IMR-90 (cell line): ENCODE measurements at regions not wholly inside any gene's neighbourhood (a gene's known extent, or its start where the extent isn't known, plus 50 kb on each side); places are given as distances from the start of the nearest gene placed in this dataset.

Experiments used
- BHLHE40 ChIP-seq: fragments of 150-350 bp; IDR thresholded peaks from 2 replicates; pipeline ENCODE4 v1.6.1; 2016; ENCODE audit warnings: mild to moderate bottlenecking, low read depth, low read length
- CEBPB ChIP-seq: IDR thresholded peaks from 2 replicates; pipeline ENCODE4 v1.6.1; 2012; ENCODE audit warnings: low read depth, low read length, improper control_type of control experiment
- CHD1 ChIP-seq: IDR thresholded peaks from 2 replicates; pipeline ENCODE4 v1.6.1; 2012; ENCODE audit warnings: low read depth, low read length, improper control_type of control experiment
- FOS ChIP-seq: fragments of 150-350 bp; IDR thresholded peaks from 2 replicates; pipeline ENCODE4 v1.6.1; 2016; ENCODE audit warnings: low read depth, low read length
- MXI1 ChIP-seq: IDR thresholded peaks from 2 replicates; pipeline ENCODE4 v1.6.1; 2012; ENCODE audit warnings: low read depth, mild to moderate bottlenecking, low read length, moderate library complexity, borderline replicate concordance
- NFE2L2 ChIP-seq: fragments of 150-350 bp; IDR thresholded peaks from 2 replicates; pipeline ENCODE4 v1.6.1; 2016; ENCODE audit warnings: low read depth, mild to moderate bottlenecking, low read length
- POLR2A ChIP-seq: IDR thresholded peaks from 2 replicates; pipeline ENCODE4 v1.6.1; 2012; ENCODE audit warnings: mild to moderate bottlenecking, low read depth, low read length
- RCOR1 ChIP-seq: IDR thresholded peaks from 2 replicates; pipeline ENCODE4 v1.6.1; 2012; ENCODE audit warnings: mild to moderate bottlenecking, low read length, improper control_type of control experiment; ENCODE audit not compliant: insufficient replicate concordance
- RFX5 ChIP-seq: IDR thresholded peaks from 2 replicates; pipeline ENCODE4 v1.8.0; 2012; ENCODE audit warnings: low read depth, mild to moderate bottlenecking, low read length, moderate library complexity
- SMC3 ChIP-seq: fragments of 150-350 bp; IDR thresholded peaks from 2 replicates; pipeline ENCODE4 v1.6.1; 2016; ENCODE audit warnings: low read depth, mild to moderate bottlenecking, antibody characterized with exemption, low read length, moderate library complexity
- TF ChIP-seq, protein P1 (sequence below): conservative IDR thresholded peaks from 2 replicates; pipeline ENCODE4 v1.5.1; 2012; ENCODE audit warnings: mild to moderate bottlenecking, low read depth, low read length, improper control_type of control experiment
- TF ChIP-seq, protein P2 (sequence below): fragments of 150-350 bp; IDR thresholded peaks from 2 replicates; pipeline ENCODE4 v1.6.1; 2017; ENCODE audit warnings: mild to moderate bottlenecking, antibody characterized with exemption, low read length, low read depth
- TF ChIP-seq, protein P3 (sequence below): fragments of 150-350 bp; IDR thresholded peaks from 2 replicates; pipeline ENCODE4 v1.6.1; 2016; ENCODE audit warnings: low read depth, mild to moderate bottlenecking, low read length, moderate library complexity, borderline replicate concordance

DNA sequence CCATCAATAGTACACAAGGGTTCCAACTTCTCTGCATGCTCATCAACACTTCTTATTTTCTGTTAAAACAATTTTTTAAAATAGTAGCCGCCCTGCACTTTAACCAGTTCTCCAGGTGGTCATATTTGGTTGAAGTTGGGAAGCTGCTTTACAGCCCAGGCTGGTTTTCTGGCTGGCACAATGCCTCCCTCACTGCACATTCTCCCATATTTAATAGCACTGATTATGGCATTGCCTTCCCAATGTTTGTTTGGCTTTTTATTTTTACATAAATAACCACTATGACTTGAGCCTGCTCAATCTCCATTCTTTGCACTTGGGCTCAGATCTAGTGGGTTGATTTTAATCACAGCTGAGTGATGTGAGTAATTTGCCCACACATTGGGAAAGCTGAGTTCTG lies 111.9 kb upstream of the MAP4K3 start:
- TF ChIP-seq, protein P1, sequence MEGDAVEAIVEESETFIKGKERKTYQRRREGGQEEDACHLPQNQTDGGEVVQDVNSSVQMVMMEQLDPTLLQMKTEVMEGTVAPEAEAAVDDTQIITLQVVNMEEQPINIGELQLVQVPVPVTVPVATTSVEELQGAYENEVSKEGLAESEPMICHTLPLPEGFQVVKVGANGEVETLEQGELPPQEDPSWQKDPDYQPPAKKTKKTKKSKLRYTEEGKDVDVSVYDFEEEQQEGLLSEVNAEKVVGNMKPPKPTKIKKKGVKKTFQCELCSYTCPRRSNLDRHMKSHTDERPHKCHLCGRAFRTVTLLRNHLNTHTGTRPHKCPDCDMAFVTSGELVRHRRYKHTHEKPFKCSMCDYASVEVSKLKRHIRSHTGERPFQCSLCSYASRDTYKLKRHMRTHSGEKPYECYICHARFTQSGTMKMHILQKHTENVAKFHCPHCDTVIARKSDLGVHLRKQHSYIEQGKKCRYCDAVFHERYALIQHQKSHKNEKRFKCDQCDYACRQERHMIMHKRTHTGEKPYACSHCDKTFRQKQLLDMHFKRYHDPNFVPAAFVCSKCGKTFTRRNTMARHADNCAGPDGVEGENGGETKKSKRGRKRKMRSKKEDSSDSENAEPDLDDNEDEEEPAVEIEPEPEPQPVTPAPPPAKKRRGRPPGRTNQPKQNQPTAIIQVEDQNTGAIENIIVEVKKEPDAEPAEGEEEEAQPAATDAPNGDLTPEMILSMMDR = no peak
- TF ChIP-seq RCOR1 = no peak
- no peak for TF ChIP-seq POLR2A
- TF ChIP-seq, protein P2, sequence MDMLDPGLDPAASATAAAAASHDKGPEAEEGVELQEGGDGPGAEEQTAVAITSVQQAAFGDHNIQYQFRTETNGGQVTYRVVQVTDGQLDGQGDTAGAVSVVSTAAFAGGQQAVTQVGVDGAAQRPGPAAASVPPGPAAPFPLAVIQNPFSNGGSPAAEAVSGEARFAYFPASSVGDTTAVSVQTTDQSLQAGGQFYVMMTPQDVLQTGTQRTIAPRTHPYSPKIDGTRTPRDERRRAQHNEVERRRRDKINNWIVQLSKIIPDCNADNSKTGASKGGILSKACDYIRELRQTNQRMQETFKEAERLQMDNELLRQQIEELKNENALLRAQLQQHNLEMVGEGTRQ = no peak
- TF ChIP-seq RFX5 = no peak
- TF ChIP-seq, protein P3, sequence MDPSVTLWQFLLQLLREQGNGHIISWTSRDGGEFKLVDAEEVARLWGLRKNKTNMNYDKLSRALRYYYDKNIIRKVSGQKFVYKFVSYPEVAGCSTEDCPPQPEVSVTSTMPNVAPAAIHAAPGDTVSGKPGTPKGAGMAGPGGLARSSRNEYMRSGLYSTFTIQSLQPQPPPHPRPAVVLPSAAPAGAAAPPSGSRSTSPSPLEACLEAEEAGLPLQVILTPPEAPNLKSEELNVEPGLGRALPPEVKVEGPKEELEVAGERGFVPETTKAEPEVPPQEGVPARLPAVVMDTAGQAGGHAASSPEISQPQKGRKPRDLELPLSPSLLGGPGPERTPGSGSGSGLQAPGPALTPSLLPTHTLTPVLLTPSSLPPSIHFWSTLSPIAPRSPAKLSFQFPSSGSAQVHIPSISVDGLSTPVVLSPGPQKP = no peak
- TF ChIP-seq CHD1 = no peak
- no peak for TF ChIP-seq BHLHE40
- TF ChIP-seq CEBPB = no peak
- no peak for TF ChIP-seq NFE2L2
- TF ChIP-seq FOS = no peak
- no peak for TF ChIP-seq MXI1
- no peak for TF ChIP-seq SMC3
